SK-N-SH treated with all-trans-retinoic acid at 6 μM for 48 hours (cell line): ENCODE measurements at regions not wholly inside any gene's neighbourhood (a gene's known extent, or its start where the extent isn't known, plus 50 kb on each side); places are given as distances from the start of the nearest gene placed in this dataset.

ENCODE experiments used
- ATAC-seq: fragments of 200-7000 bp; cut with Tn5 transposase; 3 replicates; pipeline ENCODE4 v1.9.1; 2020; ENCODE audit warnings: mild to moderate bottlenecking, moderate library complexity
- ARNTL ChIP-seq: fragments of 450-650 bp; formaldehyde crosslinking; IDR thresholded peaks from 2 replicates; pipeline ENCODE4 v1.5.0; 2020; ENCODE audit warnings: low read depth, mild to moderate bottlenecking, moderate library complexity, borderline replicate concordance
- CSDC2 ChIP-seq: fragments of 250-450 bp; sonication (Bioruptor Pico); IDR thresholded peaks from 2 replicates; pipeline ENCODE4 v1.5.0; 2020; ENCODE audit warnings: mild to moderate bottlenecking, moderate library complexity
- ESRRG ChIP-seq: fragments of 250-450 bp; sonication (Bioruptor Pico); IDR thresholded peaks from 2 replicates; pipeline ENCODE4 v1.6.1; 2021; ENCODE audit warnings: mild to moderate bottlenecking
- GLIS3 ChIP-seq: fragments of 250-450 bp; sonication (Bioruptor Pico); IDR thresholded peaks from 2 replicates; pipeline ENCODE4 v1.5.0; 2020; ENCODE audit warnings: mild to moderate bottlenecking, moderate library complexity
- ISL1 ChIP-seq: fragments of 250-450 bp; sonication (Bioruptor Pico); IDR thresholded peaks from 2 replicates; pipeline ENCODE4 v2.1.2; 2022; ENCODE audit warnings: mild to moderate bottlenecking, moderate library complexity
- OSR1 ChIP-seq: fragments of 250-450 bp; sonication (Bioruptor Pico); IDR thresholded peaks from 2 replicates; pipeline ENCODE4 v1.8.0; 2022; ENCODE audit warnings: moderate library complexity, mild to moderate bottlenecking, inconsistent platforms
- PPARA ChIP-seq: fragments of 250-450 bp; sonication (Bioruptor Pico); IDR thresholded peaks from 2 replicates; pipeline ENCODE4 v1.5.0; 2020; ENCODE audit warnings: mild to moderate bottlenecking, borderline replicate concordance
- RARB ChIP-seq: fragments of 250-450 bp; sonication (Bioruptor Pico); IDR thresholded peaks from 2 replicates; pipeline ENCODE4 v1.8.0; 2021; ENCODE audit warnings: mild to moderate bottlenecking, moderate library complexity
- SNAI2 ChIP-seq: fragments of 250-450 bp; sonication (Bioruptor Pico); IDR thresholded peaks from 2 replicates; pipeline ENCODE4 v1.5.0; 2020; ENCODE audit warnings: mild to moderate bottlenecking, moderate library complexity
- TCF4 ChIP-seq: fragments of 250-450 bp; sonication (Bioruptor Pico); IDR thresholded peaks from 2 replicates; pipeline ENCODE4 v1.8.0; 2021; ENCODE audit warnings: mild to moderate bottlenecking, moderate library complexity, borderline replicate concordance
- TOX ChIP-seq: fragments of 250-450 bp; sonication (Bioruptor Pico); IDR thresholded peaks from 2 replicates; pipeline ENCODE4 v1.8.0; 2021; ENCODE audit warnings: mild to moderate bottlenecking, moderate library complexity, borderline replicate concordance
- ZC3H10 ChIP-seq: fragments of 250-450 bp; sonication (Bioruptor Pico); IDR thresholded peaks from 2 replicates; pipeline ENCODE4 v1.5.1; 2021; ENCODE audit warnings: mild to moderate bottlenecking, moderate library complexity
- ZFP3 ChIP-seq: fragments of 250-450 bp; sonication (Bioruptor Pico); IDR thresholded peaks from 2 replicates; pipeline ENCODE4 v1.5.0; 2020; ENCODE audit warnings: mild to moderate bottlenecking, moderate library complexity
- ZNF565 ChIP-seq: fragments of 450-650 bp; formaldehyde crosslinking; conservative IDR thresholded peaks from 2 replicates; pipeline ENCODE4 v1.5.0; 2020; ENCODE audit warnings: low read depth, mild to moderate bottlenecking, moderate library complexity
- ZNF70 ChIP-seq: fragments of 450-650 bp; formaldehyde crosslinking; IDR thresholded peaks from 2 replicates; pipeline ENCODE4 v1.5.0; 2020; ENCODE audit warnings: mild to moderate bottlenecking, moderate library complexity
- ZNF8 ChIP-seq: fragments of 450-650 bp; formaldehyde crosslinking; IDR thresholded peaks from 2 replicates; pipeline ENCODE4 v1.5.0; 2020; ENCODE audit warnings: mild to moderate bottlenecking, moderate library complexity
- TF ChIP-seq, protein P1 (sequence below): fragments of 250-450 bp; sonication (Bioruptor Pico); IDR thresholded peaks from 2 replicates; pipeline ENCODE4 v1.8.0; 2020; ENCODE audit warnings: mild to moderate bottlenecking, moderate library complexity, borderline replicate concordance
- TF ChIP-seq, protein P2 (sequence below): fragments of 250-450 bp; sonication (Bioruptor Pico); IDR thresholded peaks from 2 replicates; pipeline ENCODE4 v1.5.1; 2021; ENCODE audit warnings: mild to moderate bottlenecking, moderate library complexity
- TF ChIP-seq, protein P3 (sequence below): fragments of 250-450 bp; sonication (Bioruptor Pico); IDR thresholded peaks from 2 replicates; pipeline ENCODE4 v1.5.1; 2020; ENCODE audit warnings: low read depth, mild to moderate bottlenecking, moderate library complexity
- TF ChIP-seq, protein P4 (sequence below): fragments of 250-450 bp; sonication (Bioruptor Pico); IDR thresholded peaks from 2 replicates; pipeline ENCODE4 v1.5.0; 2020; ENCODE audit warnings: mild to moderate bottlenecking, moderate library complexity
- TF ChIP-seq, protein P5 (sequence below): fragments of 250-450 bp; sonication (Bioruptor Pico); IDR thresholded peaks from 2 replicates; pipeline ENCODE4 v1.8.0; 2021; ENCODE audit warnings: low read depth, mild to moderate bottlenecking, moderate library complexity, borderline replicate concordance

DNA sequence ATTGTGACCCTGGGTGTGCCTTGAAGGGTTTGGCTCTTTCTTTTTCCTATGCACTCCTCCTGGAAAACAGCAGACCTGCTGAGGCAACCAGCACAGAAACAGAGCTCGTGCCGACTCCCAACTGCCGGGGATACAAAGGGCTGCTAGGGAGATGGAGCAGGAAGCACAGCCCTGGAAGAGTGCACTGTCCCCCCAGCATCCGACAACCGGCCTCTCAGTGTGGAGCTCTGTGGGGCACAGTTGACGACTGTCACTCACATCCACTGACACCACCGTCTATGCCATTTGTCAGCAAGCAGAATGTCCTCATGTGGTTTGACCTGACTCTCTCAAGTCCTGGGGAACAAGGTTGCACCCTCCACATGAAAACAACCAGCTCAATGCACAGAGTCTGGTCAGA lies 290.4 kb downstream of the TNS1 start:
- TF ChIP-seq ZC3H10 (CRISPR knock-in tag) (no peak), ARNTL (no peak), ISL1 (CRISPR knock-in tag) (no peak), GLIS3 (CRISPR knock-in tag) (no peak), SNAI2 (CRISPR knock-in tag) (no peak), PPARA (CRISPR knock-in tag) (no peak)
- TF ChIP-seq, protein P1, sequence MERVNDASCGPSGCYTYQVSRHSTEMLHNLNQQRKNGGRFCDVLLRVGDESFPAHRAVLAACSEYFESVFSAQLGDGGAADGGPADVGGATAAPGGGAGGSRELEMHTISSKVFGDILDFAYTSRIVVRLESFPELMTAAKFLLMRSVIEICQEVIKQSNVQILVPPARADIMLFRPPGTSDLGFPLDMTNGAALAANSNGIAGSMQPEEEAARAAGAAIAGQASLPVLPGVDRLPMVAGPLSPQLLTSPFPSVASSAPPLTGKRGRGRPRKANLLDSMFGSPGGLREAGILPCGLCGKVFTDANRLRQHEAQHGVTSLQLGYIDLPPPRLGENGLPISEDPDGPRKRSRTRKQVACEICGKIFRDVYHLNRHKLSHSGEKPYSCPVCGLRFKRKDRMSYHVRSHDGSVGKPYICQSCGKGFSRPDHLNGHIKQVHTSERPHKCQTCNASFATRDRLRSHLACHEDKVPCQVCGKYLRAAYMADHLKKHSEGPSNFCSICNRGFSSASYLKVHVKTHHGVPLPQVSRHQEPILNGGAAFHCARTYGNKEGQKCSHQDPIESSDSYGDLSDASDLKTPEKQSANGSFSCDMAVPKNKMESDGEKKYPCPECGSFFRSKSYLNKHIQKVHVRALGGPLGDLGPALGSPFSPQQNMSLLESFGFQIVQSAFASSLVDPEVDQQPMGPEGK = no peak
- TF ChIP-seq, protein P2, sequence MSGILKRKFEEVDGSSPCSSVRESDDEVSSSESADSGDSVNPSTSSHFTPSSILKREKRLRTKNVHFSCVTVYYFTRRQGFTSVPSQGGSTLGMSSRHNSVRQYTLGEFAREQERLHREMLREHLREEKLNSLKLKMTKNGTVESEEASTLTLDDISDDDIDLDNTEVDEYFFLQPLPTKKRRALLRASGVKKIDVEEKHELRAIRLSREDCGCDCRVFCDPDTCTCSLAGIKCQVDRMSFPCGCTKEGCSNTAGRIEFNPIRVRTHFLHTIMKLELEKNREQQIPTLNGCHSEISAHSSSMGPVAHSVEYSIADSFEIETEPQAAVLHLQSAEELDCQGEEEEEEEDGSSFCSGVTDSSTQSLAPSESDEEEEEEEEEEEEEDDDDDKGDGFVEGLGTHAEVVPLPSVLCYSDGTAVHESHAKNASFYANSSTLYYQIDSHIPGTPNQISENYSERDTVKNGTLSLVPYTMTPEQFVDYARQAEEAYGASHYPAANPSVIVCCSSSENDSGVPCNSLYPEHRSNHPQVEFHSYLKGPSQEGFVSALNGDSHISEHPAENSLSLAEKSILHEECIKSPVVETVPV (CRISPR knock-in tag) = no peak
- no peak for ATAC-seq

DNA sequence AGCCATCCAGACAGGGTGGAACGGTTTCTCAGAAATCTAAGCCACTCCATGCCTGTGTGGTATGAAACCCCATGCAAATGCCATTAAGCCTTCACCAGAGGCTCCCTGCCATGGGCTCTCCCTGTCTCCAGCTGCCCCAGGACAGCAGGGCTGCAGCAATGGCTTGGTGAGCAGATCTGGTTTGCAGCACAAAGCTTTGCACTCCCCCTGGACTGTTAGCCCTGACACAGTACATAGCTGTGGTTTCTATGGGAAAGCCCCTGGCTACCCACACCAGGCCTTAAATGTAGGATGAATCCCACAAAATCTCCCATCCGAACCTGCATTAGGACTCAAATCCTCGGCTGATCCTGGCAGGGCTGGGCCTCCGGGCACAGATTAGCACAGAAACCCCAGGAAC lies 291.6 kb downstream of the TNS1 start:
- no peak for ATAC-seq
- TF ChIP-seq, protein P1 = no peak
- no peak for TF ChIP-seq RARB (CRISPR knock-in tag)
- TF ChIP-seq TOX = no peak
- TF ChIP-seq CSDC2 = no peak
- no peak for TF ChIP-seq ZNF70 (CRISPR knock-in tag)
- TF ChIP-seq ESRRG (CRISPR knock-in tag) = no peak
- no peak for TF ChIP-seq ISL1 (CRISPR knock-in tag)
- TF ChIP-seq ZNF565 = no peak
- no peak for TF ChIP-seq OSR1
- TF ChIP-seq, all 23 proteins: peak for 0

DNA sequence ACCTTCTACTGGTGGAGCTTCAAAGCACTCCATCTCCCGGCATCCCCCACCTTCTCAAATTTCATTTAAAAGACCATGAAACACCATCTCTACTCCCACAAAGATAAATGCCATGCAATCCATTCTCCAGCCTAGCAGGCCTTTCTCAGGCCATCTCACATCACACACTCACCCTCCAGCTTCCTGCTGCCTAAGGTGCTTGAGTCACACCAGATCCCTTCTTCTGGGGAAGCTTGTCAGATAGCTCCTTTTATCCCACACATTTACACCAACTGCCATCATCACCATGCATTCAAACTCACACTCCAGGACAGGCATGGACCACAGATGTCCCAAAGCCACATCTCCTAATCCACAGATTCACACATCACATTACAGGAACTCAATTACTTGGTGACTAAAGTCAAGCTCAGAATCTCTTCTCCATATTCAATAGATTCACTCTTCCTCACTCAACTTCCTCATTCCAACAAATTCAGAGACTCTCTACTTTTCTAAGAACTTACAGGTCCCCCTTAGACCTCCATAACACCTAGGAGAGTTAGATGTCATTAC lies 292.5 kb downstream of the TNS1 start:
- ATAC-seq = no peak; the same call in 2 of the 3 replicates
- TF ChIP-seq ZFP3 (CRISPR knock-in tag) = no peak

DNA sequence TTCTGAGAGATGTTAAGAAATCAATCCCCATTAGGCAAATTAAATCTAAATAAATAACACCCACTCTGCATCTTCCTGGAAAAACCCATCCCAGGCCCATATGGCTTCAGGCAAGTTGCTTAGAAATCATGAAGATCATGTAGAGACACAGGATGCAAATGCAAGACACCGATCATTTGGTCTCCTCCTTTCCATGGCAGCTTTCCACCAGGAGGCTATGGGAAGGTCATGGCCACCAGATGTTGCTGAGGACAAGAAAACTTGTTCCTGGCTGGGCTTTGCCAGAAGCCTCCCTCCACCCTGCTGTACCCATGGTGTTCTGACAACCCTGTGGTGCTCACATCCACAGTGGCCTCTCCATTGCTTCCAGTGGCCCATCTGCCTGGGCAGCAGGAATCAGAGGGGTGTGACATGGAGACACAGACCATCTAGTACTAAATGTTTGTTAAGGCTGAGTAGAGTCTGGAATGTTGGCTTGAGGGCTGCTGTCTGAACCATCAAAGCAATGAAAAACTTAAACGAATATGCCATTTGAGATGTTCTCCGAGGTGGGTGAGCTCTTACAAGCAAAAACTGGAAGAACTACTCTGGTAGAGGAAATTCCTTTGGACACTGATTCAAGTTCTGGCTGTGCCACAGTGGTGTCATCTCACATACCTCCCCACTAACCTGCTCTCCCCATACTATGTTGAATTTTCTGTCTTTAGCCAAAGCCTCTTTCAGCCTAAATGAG lies 293.2 kb downstream of the TNS1 start:
- TF ChIP-seq, protein P3, sequence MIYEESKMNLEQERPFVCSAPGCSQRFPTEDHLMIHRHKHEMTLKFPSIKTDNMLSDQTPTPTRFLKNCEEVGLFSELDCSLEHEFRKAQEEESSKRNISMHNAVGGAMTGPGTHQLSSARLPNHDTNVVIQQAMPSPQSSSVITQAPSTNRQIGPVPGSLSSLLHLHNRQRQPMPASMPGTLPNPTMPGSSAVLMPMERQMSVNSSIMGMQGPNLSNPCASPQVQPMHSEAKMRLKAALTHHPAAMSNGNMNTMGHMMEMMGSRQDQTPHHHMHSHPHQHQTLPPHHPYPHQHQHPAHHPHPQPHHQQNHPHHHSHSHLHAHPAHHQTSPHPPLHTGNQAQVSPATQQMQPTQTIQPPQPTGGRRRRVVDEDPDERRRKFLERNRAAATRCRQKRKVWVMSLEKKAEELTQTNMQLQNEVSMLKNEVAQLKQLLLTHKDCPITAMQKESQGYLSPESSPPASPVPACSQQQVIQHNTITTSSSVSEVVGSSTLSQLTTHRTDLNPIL (CRISPR knock-in tag) = no peak
- TF ChIP-seq ZNF8 (CRISPR knock-in tag) (no peak), ESRRG (CRISPR knock-in tag) (no peak), ZFP3 (CRISPR knock-in tag) (no peak), SNAI2 (CRISPR knock-in tag) (no peak), ARNTL (no peak), TOX (no peak), RARB (CRISPR knock-in tag) (no peak), PPARA (CRISPR knock-in tag) (no peak), TCF4 (CRISPR knock-in tag) (no peak), CSDC2 (no peak), ZNF70 (CRISPR knock-in tag) (no peak), OSR1 (no peak), GLIS3 (CRISPR knock-in tag) (no peak)
- TF ChIP-seq, protein P4, sequence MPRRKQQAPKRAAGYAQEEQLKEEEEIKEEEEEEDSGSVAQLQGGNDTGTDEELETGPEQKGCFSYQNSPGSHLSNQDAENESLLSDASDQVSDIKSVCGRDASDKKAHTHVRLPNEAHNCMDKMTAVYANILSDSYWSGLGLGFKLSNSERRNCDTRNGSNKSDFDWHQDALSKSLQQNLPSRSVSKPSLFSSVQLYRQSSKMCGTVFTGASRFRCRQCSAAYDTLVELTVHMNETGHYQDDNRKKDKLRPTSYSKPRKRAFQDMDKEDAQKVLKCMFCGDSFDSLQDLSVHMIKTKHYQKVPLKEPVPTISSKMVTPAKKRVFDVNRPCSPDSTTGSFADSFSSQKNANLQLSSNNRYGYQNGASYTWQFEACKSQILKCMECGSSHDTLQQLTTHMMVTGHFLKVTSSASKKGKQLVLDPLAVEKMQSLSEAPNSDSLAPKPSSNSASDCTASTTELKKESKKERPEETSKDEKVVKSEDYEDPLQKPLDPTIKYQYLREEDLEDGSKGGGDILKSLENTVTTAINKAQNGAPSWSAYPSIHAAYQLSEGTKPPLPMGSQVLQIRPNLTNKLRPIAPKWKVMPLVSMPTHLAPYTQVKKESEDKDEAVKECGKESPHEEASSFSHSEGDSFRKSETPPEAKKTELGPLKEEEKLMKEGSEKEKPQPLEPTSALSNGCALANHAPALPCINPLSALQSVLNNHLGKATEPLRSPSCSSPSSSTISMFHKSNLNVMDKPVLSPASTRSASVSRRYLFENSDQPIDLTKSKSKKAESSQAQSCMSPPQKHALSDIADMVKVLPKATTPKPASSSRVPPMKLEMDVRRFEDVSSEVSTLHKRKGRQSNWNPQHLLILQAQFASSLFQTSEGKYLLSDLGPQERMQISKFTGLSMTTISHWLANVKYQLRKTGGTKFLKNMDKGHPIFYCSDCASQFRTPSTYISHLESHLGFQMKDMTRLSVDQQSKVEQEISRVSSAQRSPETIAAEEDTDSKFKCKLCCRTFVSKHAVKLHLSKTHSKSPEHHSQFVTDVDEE = no peak
- TF ChIP-seq, protein P5, sequence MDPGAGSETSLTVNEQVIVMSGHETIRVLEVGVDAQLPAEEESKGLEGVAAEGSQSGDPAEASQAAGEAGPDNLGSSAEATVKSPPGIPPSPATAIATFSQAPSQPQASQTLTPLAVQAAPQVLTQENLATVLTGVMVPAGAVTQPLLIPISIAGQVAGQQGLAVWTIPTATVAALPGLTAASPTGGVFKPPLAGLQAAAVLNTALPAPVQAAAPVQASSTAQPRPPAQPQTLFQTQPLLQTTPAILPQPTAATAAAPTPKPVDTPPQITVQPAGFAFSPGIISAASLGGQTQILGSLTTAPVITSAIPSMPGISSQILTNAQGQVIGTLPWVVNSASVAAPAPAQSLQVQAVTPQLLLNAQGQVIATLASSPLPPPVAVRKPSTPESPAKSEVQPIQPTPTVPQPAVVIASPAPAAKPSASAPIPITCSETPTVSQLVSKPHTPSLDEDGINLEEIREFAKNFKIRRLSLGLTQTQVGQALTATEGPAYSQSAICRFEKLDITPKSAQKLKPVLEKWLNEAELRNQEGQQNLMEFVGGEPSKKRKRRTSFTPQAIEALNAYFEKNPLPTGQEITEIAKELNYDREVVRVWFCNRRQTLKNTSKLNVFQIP = no peak
- TF ChIP-seq, protein P2 (CRISPR knock-in tag) = no peak
- no peak for ATAC-seq
